ENCODE measurements at regions not wholly inside any gene's neighbourhood (a gene's known extent, or its start where the extent isn't known, plus 50 kb on each side); places are given as distances from the start of the nearest gene placed in this dataset.

DNA sequence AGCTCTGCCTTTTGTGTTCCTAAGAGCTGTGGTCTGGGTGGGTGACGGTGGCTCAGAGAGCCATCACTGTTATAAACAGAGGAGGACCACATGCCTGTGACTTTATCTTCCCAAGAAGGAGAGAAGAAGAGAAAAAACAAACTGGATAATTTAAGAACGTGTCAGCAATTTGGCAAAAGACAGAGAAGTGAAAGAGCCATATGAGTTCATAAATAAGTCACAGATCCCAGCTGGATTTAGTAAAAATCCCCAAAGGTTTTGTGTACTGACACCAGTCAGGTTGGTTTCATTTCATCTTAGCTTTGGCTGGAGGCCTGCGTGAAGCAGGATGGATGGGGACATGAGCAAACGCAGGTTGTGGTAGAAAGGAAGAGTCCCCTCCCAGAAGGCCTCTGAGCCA lies 120.7 kb downstream of the CXCL12 start:
- no peak overlapping the region for H3K9ac ChIP-seq (ENCODE audit: low read length)

DNA sequence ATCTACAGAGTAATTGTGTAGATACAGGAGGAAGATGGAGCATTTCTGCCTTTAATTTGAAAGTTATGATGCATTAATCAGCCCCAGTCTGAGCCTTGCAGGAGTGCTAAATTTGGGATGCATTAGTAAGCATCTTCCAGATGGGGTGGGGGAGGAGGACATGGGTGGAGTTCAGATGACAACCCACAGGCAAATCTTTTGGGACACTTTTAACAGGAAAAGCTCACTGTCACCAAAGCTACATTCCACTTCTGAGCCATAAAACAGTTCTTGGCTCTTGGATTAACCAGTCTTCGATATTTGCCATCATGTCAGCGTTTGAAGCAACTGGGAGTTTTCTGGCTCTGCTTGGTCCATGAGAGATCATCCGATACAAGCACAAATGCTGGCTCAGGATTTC lies 121.1 kb downstream of the CXCL12 start:
- Histone ChIP-seq H3K9ac (ENCODE audit: low read length) (no peak overlapping the region), H3K4me1 (ENCODE audit: control insufficient read depth, insufficient read depth, low read length) (peaks cover 2% of the 10 kb centered on the region), H3K9me3 (ENCODE audit: control insufficient read depth, insufficient read depth, low read depth, low read length) (peaks cover 15% of the 10 kb centered on the region), H3K27ac (ENCODE audit: low read depth, low read length) (no peak overlapping the region), H3K36me3 (ENCODE audit: control insufficient read depth, insufficient read depth, low read length) (no peaks in the 10 kb centered on the region), H3K4me3 (ENCODE audit: low read depth, low read length) (no peak overlapping the region), H3K27me3 (ENCODE audit: control insufficient read depth, insufficient read depth, low read length) (no peaks in the 10 kb centered on the region)

More for the DNA sequence above, 120.7 kb downstream of the CXCL12 start:
- no peak overlapping the region for H3K4me3 ChIP-seq (ENCODE audit: low read depth, low read length)
- H3K27me3 ChIP-seq (ENCODE audit: control insufficient read depth, insufficient read depth, low read length) = no peaks in the 10 kb centered on the region
- H3K36me3 ChIP-seq (ENCODE audit: control insufficient read depth, insufficient read depth, low read length) = no peaks in the 10 kb centered on the region
- no peak overlapping the region for H3K27ac ChIP-seq (ENCODE audit: low read depth, low read length)
- no peaks in the 10 kb centered on the region for H3K4me1 ChIP-seq (ENCODE audit: control insufficient read depth, insufficient read depth, low read length)
- peaks cover 18% of the 10 kb centered on the region for H3K9me3 ChIP-seq (ENCODE audit: control insufficient read depth, insufficient read depth, low read depth, low read length)

DNA sequence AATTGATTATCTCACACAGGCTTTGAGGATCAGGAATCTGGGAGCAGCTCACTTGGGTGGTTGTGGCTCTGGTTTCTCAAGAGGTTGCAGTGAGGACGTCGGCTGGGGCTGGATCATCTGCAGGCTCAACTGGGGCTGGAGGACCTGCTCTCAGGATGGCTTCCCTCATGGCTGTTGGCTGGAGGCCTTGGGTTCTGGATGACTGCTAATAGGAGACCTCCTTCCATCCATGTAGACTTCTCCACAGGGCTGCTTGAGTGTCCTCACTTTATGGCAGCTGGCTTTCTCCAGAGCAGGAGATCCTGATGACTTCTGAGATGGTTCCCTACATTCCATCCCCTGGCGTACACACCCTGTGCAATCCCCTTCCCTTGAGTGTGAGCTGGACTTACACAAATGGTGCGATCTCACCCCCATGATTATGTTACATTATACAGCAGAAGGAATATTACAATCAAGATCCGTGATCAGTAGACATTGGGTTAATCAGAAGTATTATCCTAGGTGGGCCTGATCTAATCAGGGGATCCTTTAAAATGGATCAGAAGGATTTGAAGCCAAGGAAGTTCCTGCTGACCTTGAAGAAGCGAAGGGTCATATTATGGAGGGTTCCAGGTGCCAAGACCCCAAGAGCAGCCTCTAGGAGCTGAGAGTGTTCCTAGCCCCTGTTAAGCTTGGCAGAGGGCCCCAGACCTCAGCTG lies 122.2 kb downstream of the CXCL12 start:
- no peaks in the 10 kb centered on the region for H3K27me3 ChIP-seq (ENCODE audit: control insufficient read depth, insufficient read depth, low read length)
- no peak overlapping the region for H3K27ac ChIP-seq (ENCODE audit: low read depth, low read length)
- no peaks in the 10 kb centered on the region for H3K36me3 ChIP-seq (ENCODE audit: control insufficient read depth, insufficient read depth, low read length)
- H3K4me3 ChIP-seq (ENCODE audit: low read depth, low read length) = no peak overlapping the region
- H3K9ac ChIP-seq (ENCODE audit: low read length) = no peak overlapping the region
- peaks cover 12% of the 10 kb centered on the region for H3K9me3 ChIP-seq (ENCODE audit: control insufficient read depth, insufficient read depth, low read depth, low read length)
- peaks cover 8% of the 10 kb centered on the region for H3K4me1 ChIP-seq (ENCODE audit: control insufficient read depth, insufficient read depth, low read length)

DNA sequence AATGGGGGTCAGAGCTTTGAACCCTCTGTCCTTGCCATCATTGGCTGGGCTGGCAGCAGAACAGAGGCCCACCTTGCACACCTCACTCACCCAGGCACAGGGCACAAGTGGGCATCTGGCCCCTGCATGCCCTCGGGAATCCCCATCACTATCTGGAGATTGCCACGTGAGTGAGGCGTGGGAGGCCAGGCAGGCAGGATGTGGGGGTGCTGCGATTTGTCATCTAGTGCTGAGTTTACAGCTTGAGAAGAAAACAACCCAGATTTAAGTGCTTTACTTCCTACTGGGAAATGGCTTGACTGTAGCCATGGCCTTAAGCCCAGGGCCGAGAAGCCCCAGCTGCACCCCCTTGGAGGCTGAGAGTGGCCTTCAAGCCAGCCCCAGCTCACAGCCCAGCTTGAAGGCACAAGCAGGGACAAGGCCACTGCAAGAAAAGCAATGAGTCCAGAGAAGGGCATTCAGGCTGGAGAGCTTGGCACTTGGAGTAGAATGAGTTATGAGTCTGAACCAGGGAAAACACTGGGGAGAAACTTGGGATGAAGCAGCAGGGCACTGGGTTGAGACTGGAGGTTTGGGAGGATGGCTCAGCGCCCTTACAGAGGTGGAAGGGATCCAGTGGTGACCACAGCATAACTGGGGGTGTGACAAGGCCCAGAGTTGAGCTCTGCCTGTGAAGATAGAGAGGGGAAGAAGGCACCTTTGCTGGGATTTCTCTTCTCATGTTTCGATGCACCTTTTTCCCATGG lies 123.0 kb downstream of the CXCL12 start:
- Histone ChIP-seq H3K9ac (ENCODE audit: low read length) (no peak overlapping the region), H3K4me1 (ENCODE audit: control insufficient read depth, insufficient read depth, low read length) (peaks cover 8% of the 10 kb centered on the region), H3K4me3 (ENCODE audit: low read depth, low read length) (no peak overlapping the region), H3K27me3 (ENCODE audit: control insufficient read depth, insufficient read depth, low read length) (no peaks in the 10 kb centered on the region), H3K27ac (ENCODE audit: low read depth, low read length) (no peak overlapping the region), H3K9me3 (ENCODE audit: control insufficient read depth, insufficient read depth, low read depth, low read length) (peaks cover 7% of the 10 kb centered on the region), H3K36me3 (ENCODE audit: control insufficient read depth, insufficient read depth, low read length) (no peaks in the 10 kb centered on the region)

DNA sequence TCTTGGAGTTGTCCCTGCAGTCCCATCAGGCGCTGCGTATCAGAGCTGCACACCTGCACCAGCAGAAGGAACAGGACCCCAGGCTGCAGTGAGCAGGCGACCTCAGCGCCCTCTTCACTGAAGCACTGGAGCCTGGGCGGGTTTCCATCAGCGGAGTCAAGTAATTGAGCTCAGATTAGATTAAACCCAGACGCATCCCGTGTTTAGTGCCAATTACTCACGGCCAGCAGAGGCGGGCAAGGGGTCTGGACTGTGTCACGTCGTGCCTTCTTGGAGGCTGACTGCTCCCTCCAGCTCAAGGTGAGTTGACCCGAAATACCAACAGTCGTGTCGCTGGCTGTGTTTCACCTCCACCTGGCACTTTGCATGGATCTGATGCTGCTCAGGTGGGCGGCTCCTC lies 123.6 kb downstream of the CXCL12 start:
- Histone ChIP-seq H3K4me3 (ENCODE audit: low read depth, low read length) (no peak overlapping the region), H3K4me1 (ENCODE audit: control insufficient read depth, insufficient read depth, low read length) (peaks cover 8% of the 10 kb centered on the region), H3K27ac (ENCODE audit: low read depth, low read length) (no peak overlapping the region), H3K36me3 (ENCODE audit: control insufficient read depth, insufficient read depth, low read length) (no peaks in the 10 kb centered on the region), H3K9ac (ENCODE audit: low read length) (no peak overlapping the region), H3K27me3 (ENCODE audit: control insufficient read depth, insufficient read depth, low read length) (no peaks in the 10 kb centered on the region), H3K9me3 (ENCODE audit: control insufficient read depth, insufficient read depth, low read depth, low read length) (peaks cover under 1% of the 10 kb centered on the region; the same call in 1 of the 2 replicates)

DNA sequence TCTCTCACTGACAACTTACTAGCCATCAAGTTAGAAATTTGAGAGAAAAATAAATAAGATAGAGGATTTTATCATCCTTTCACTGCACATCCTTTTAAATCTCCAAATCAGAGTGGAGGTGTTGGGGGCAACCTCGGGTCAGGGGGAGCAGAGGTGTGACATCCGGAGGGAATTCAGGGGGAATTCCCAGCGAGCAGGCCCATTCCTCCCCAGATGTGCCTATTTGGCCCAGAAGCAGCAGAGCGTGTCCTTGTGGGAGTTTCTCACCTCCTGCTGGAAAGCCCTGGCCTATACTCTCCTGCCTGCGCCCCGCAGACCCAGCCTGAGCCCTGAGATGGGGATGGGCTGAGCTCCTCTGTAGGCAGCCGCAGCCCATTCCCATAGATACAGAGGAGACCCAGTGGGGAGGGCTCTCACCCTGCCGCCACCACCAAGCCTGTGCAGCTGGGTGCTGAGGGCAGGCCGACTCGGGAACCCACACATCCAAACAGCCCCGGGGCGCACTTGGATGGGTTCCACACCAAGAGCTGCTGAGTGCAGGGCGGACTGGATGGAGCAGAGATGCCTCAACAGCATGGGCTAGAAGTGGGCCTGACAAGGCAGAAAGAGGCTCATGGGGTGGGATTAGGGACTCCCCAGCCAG lies 124.5 kb downstream of the CXCL12 start:
- no peak overlapping the region for H3K4me3 ChIP-seq (ENCODE audit: low read depth, low read length)
- H3K27ac ChIP-seq (ENCODE audit: low read depth, low read length) = no peak overlapping the region
- H3K36me3 ChIP-seq (ENCODE audit: control insufficient read depth, insufficient read depth, low read length) = no peaks in the 10 kb centered on the region
- no peaks in the 10 kb centered on the region for H3K27me3 ChIP-seq (ENCODE audit: control insufficient read depth, insufficient read depth, low read length)
- no peak overlapping the region for H3K9ac ChIP-seq (ENCODE audit: low read length)
- peaks cover 8% of the 10 kb centered on the region for H3K4me1 ChIP-seq (ENCODE audit: control insufficient read depth, insufficient read depth, low read length)
- no peaks in the 10 kb centered on the region for H3K9me3 ChIP-seq (ENCODE audit: control insufficient read depth, insufficient read depth, low read depth, low read length)

DNA sequence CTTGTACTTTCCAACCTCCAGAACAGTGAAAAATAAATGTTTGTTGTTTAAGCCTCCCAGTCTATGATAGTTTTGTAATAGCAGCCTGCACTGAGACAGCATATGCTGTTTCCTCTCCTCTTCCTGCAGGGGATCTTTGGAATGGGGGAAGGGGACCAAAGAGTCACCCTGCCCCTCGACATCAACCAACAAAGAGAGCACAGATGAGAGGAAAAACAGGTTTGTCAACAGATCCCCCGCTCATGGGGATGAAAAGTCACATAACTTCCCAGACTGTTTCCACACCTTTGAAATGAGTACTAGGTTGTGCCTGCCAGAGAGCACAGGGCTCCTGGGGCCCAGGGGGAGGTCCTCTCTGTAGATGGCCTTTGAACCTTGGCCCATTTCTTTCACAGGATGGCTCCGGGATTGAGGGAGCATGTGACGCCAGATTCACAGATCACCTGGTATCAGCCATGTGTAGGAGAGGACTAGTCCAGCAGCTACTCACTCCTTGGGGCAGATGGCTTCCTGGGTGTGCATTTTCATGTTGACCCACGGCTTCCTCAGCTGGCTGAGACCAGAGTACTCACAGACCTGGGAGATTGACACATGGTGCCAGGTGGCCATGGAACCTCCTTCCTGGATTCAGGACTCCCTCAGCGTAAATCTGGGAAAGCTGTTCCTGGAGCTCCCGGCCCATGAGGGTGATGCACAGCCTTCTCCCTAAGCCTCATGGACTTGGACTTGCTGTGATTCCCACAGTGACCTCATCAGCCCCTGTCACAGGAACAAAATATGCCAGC lies 125.6 kb downstream of the CXCL12 start:
- H3K4me1 ChIP-seq (ENCODE audit: control insufficient read depth, insufficient read depth, low read length) = peaks cover 8% of the 10 kb centered on the region
- no peaks in the 10 kb centered on the region for H3K36me3 ChIP-seq (ENCODE audit: control insufficient read depth, insufficient read depth, low read length)
- no peak overlapping the region for H3K4me3 ChIP-seq (ENCODE audit: low read depth, low read length)
- H3K27ac ChIP-seq (ENCODE audit: low read depth, low read length) = no peak overlapping the region
- H3K9me3 ChIP-seq (ENCODE audit: control insufficient read depth, insufficient read depth, low read depth, low read length) = no peaks in the 10 kb centered on the region
- no peak overlapping the region for H3K9ac ChIP-seq (ENCODE audit: low read length)
- no peaks in the 10 kb centered on the region for H3K27me3 ChIP-seq (ENCODE audit: control insufficient read depth, insufficient read depth, low read length)

DNA sequence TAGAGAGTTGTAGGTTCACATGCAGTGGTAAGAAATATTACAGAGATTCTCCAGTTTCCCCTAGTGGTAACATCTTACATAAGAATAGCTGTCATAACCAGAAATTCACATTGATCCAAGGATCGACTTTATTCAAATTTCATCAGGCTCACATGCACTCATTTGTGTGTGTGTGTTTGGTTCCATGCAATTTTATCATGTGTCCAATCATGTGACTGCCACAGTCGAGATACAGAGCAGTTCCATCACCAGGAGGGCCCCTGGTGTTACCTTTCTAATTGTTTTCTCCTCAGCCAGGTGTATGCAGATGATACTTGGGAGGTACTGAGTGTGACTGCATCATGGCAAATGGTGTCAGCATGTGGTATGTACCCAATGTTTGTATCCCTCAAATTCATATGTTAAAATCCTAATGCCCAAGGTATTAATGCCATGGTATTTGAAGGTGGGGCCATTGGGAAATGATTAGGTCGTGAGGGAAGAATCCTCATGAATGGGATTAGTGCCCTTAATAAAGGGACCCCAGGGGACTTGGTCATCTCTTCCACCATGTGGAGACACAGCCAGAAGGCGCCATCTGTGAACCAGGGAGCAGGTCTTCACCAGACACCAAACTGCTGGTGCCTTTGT lies 126.3 kb downstream of the CXCL12 start:
- H3K27ac ChIP-seq (ENCODE audit: low read depth, low read length) = no peak overlapping the region
- no peaks in the 10 kb centered on the region for H3K36me3 ChIP-seq (ENCODE audit: control insufficient read depth, insufficient read depth, low read length)

DNA sequence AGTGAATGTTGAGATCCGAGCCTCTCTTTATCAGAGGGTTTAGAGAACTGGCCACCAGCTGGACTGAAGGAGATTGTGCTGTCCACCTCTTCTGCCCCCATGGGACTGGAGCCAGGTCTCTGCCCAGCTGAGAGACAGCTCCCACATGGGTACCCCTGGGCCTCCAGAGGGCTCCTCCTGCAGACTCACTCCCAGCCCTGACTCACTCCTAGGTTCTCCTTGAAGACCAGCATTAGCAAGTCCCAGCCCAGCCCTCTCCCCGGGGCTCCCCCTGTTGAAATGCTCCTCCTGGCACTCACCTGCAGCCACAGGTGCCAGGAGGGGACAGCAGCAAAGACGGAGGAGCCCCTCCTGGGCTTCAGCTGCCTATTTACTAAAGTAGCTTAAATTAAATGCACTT lies 126.9 kb downstream of the CXCL12 start:
- H3K4me1 ChIP-seq (ENCODE audit: control insufficient read depth, insufficient read depth, low read length) = peaks cover 8% of the 10 kb centered on the region
- no peak overlapping the region for H3K4me3 ChIP-seq (ENCODE audit: low read depth, low read length)
- no peak overlapping the region for H3K9ac ChIP-seq (ENCODE audit: low read length)
- no peak overlapping the region for H3K27ac ChIP-seq (ENCODE audit: low read depth, low read length)
- no peaks in the 10 kb centered on the region for H3K27me3 ChIP-seq (ENCODE audit: control insufficient read depth, insufficient read depth, low read length)
- no peaks in the 10 kb centered on the region for H3K9me3 ChIP-seq (ENCODE audit: control insufficient read depth, insufficient read depth, low read depth, low read length)
- no peaks in the 10 kb centered on the region for H3K36me3 ChIP-seq (ENCODE audit: control insufficient read depth, insufficient read depth, low read length)

More for the DNA sequence above, 126.3 kb downstream of the CXCL12 start:
- Histone ChIP-seq H3K9me3 (ENCODE audit: control insufficient read depth, insufficient read depth, low read depth, low read length) (no peaks in the 10 kb centered on the region), H3K4me1 (ENCODE audit: control insufficient read depth, insufficient read depth, low read length) (peaks cover 8% of the 10 kb centered on the region), H3K9ac (ENCODE audit: low read length) (no peak overlapping the region), H3K27me3 (ENCODE audit: control insufficient read depth, insufficient read depth, low read length) (no peaks in the 10 kb centered on the region), H3K4me3 (ENCODE audit: low read depth, low read length) (no peak overlapping the region)

DNA sequence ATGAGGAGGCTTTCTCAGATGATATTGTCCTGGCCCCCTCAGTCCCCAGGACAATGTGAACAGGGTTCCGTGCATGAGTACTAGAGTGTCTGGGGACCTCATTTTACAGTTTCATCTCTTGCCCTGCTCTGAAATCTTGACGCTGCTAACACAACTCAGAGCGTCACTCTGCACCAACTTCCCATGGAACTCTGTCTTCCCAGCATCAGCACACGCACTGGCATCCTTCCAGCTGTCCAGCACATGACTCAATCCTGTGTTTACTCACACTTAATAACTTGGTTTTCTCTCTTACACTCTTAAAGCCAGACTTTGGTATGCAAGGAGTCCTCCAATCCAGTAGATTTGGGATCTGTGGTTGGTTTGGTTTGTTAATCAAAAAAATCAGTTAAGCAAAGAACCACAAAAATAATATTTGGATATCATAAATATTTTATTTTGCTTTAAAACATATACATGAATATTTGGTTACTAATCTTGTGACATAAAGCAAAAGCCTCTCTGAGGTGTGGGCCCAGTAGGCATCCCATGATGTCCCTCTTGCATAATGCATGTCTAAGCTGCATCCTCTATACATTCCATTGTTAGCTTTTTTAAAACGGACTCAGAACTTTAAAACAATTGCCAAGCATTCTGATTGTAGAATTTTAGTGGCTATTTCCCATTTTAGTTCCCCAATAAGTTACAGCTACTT lies 131.0 kb downstream of the CXCL12 start:
- Histone ChIP-seq H3K9ac (ENCODE audit: low read length) (no peak overlapping the region), H3K27ac (ENCODE audit: low read depth, low read length) (no peak overlapping the region), H3K27me3 (ENCODE audit: control insufficient read depth, insufficient read depth, low read length) (no peaks in the 10 kb centered on the region; the same call in 1 of the 2 replicates), H3K36me3 (ENCODE audit: control insufficient read depth, insufficient read depth, low read length) (no peaks in the 10 kb centered on the region), H3K9me3 (ENCODE audit: control insufficient read depth, insufficient read depth, low read depth, low read length) (no peaks in the 10 kb centered on the region), H3K4me1 (ENCODE audit: control insufficient read depth, insufficient read depth, low read length) (peaks cover 17% of the 10 kb centered on the region), H3K4me3 (ENCODE audit: low read depth, low read length) (no peak overlapping the region)

Measured in HUES6 (cell line).